ENCODE measurements at regions not wholly inside any gene's neighbourhood (a gene's known extent, or its start where the extent isn't known, plus 50 kb on each side); places are given as distances from the start of the nearest gene placed in this dataset.

DNA sequence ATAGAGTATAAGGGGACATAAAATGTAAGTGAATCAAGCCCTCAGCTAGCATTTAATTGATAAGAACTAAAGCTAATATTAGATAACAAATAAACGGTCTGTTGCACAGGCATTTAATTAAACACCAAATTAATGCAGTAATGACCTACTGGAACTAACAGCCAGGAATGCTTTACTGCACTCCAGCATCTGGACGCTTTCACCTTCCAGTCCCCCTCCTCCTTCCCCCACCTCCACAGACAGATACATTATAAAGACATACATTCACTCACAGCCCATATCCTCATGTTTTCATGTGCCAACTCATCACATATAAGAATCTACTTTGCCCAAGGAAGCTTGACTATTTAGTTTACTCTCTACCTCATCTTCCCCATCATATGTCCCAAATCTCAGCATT, 337.4 kb upstream of the PIK3C3 start:
- no peak for DNase-seq

DNA sequence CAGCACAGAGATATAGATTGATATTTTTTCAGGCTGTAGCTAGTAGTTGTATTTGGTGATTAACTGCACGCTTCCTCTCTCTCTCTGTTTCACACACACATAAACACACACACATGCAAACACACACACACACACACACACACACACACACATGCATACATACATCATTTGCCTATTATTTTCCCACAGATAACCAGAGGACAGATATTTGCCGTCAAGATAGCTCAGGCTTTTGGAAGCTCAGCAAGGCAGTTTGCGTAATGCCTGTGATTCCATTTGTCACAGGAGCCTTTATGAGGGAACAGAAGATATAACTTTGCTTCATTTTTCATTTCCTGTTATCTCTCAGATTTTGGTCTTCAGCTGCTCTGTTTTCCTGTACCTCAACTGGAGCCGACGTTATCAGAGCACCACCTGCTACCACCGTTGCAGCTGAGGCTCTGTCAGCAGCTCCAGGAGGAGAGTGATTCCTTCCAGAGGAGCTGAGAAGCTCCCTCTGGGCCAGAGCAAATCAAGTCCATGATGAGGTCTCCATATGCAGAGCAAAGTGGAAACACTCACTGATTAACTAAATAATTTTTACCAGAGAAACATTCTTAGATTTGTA, 341.9 kb upstream of the PIK3C3 start:
- DNase-seq = no peak

DNA sequence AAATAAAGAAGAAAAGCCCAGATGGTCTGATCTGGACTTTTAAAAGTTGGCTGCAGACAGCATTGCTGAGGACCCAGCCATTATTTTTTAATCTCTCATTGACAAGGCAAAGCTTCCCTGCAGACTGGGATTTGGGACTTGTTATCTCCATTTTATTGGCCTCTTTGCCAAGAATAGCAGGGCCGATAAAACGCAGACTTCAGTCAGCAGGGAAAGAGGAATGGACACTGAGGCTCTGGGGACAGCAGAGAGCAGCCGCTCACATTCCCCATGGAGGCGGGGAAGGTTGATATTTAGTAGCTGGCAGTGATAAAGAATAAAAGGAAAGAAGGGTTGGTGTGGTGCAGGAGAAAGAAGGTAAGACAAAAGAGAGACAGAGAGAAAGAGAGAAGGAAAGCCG, 350.1 kb upstream of the PIK3C3 start:
- no peak for DNase-seq

DNA sequence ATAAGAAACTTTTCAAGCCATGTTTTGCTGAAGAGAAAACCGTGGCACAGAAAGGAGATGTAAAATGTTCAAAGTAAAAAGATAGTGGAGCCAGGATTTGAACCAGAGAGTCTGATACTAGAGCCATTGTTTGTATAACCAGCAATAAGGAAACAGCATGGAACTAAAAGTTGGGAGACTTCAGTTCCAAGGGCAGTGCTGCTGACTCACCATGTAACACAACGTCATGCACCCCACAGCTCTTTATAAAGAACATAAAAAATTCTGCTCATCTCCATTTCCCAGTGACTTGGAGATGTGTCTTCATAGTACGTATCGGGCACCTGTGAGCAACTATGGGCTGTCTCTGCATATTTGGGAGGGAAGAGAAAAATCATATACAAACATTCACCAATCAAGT, 353.0 kb upstream of the PIK3C3 start:
- DNase-seq = no peak

GRCh38 chr18:41600693-41601391, 354.2 kb upstream of the PIK3C3 start:
- no peak for DNase-seq

- DNase-seq = no peak
Observed at GRCh38 chr18:41599466-41599865, 355.6 kb upstream of the PIK3C3 start.

GRCh38 chr18:41594582-41594981, 360.5 kb upstream of the PIK3C3 start:
- no peak for DNase-seq

DNA sequence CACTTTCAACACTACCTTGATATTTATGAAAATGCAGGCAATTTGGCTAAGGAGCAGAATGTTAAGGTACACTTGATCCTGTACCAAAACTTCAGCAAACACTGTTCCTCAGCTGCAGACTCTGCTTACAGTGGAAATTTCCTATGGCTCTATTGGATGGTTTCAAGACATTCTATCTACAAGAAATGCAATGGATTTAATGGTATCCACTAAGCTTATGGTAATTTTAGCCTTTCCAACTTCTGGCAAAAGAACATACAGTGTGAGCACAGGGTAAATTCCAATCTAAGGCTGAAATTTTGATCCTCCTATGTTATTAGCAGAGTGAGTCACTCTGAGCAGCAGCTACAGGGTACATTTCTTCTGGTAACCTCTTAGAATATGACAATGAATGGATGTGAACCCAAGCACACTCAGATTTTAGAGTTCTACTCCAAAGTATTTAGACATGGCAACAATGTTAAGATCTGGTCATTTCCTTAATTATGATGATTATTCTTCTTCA, 361.8 kb upstream of the PIK3C3 start:
- DNase-seq = no peak

GRCh38 chr18:41587976-41588375, 367.1 kb upstream of the PIK3C3 start:
- DNase-seq = no peak

GRCh38 chr18:41585512-41585911, 369.5 kb upstream of the PIK3C3 start:
- no peak for DNase-seq

- no peak for DNase-seq
Observed at GRCh38 chr18:41579185-41579584, 375.8 kb upstream of the PIK3C3 start.

DNA sequence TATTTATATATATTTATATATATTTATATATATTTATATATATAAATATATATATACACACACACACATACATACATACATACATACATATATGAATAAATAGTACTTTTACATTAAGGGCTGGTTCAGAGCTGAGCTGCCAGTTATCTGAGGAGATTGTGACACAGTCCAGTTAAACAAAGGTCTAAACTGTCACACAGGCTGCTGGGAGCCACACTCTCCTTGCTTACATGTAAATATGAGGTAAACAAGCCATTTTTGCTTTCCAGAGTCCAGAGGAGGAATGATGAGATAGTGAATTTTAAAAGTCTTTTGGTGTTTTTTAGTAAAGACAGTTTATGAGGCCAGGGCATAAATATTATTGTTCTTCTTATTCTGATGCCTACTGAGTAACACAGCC, 377.5 kb upstream of the PIK3C3 start:
- no peak for DNase-seq

- no peak for DNase-seq
Observed at GRCh38 chr18:41576643-41577042, 378.4 kb upstream of the PIK3C3 start.

- no peak for DNase-seq
Observed at GRCh38 chr18:41569867-41570266, 385.2 kb upstream of the PIK3C3 start.

- DNase-seq = no peak
Observed at GRCh38 chr18:41561961-41562360, 393.1 kb upstream of the PIK3C3 start.

DNA sequence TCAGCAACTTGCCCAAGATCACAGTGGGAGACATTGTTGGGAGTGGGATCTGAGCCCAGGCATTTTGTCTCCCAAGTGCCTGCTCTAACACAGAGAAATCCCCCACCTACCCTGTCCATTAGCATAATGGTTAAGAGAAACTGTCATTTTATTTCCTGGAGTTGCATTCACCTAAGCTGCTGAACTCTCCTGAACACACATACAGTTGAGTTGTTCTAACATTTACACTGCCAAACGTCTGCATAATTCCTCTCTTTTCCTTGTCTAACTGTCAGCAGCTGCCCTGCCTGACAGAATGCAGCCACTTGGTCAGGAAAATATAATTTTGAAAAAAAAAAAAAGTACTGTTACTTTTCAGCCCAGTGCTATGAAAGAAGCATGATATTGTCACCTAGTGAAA, 396.3 kb upstream of the PIK3C3 start:
- DNase-seq = no peak

DNA sequence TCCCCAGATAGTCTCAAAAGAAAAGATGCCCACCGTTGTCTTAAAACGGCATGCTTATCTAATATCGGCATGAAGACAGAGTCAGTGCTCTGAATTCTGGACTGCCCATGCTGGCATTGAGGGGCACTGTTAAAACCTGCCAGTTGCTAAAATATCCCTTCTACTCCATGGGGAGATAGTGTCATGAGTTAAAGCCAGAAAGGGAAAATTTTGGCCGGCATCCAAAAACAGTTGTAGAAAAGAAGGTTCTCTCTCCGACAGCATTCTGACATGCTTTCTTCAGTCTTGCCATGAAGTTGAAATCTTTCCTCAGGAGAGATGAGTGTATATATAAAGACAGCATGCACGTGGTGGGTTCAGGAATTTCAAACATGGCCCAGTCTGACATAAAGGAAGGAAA, 401.3 kb upstream of the PIK3C3 start:
- DNase-seq = no peak

DNA sequence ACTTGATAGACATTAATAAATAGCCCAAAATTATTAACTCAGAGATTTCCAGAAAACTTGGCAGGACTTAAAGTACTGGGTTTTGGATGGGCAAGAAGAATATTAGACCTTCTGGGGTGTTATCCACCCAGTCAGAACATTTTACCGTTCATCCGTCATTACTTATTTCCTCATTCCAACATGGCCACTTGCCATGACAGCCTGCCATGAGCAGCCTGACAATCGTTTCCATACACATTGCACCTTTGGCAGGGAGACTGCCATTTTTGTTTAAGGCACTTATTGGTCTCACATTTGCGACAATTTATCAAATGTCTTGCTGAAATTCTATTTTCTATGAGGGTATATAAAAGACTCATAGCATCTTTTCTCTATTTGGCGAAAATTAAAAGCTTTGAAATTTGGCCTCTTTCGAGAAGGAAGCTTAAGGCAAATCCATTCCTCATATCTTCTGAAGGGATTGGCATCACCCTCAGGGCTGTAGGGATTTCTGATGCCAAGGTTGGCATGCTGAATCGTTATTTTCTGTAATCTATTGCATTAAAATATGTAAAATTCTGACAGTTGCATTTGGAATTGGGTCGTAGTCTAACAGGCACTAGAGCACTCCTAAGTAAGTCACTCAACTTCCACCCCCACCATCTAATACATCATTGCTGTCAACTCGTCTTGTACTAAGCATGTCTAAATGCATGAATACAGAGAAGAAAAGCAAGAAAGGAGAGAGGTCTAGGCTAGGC, 406.3 kb upstream of the PIK3C3 start:
- no peak for DNase-seq

DNA sequence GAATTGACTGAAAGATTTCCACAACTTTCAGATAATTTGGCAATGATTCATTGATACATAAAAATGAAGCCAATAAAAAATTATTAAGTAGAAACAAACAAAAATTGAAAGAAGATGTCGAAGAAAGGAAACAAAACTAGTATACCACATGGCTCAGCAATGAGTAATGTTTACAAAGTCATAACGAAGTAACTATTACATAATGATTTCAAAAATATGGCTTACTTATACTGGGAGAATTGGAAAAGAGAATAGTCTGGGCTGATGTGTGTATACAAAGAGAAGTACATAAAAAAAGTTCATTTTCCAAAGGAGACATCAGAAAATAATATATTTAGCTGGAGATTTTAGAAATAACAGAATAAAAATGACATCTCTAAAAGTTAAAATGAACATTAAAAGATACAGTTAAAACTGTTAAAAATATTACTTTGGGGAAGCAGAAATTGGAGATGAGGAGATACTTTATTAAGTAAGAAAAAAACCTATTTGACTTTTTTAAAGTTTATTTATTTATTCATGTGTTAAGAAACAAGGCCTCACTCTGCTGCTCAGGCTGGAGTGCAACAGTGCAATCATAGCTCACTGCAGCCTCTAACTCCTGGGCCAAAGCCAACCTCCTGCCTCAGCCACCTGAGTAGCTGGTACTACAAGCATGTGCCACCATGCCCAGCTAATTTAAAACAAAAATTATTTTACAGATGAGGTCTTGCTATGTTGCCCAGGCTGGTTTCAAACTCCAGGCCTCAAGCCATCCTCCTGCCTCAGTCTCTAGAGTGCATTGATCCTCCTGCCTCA, 409.7 kb upstream of the PIK3C3 start:
- DNase-seq = no peak

DNA sequence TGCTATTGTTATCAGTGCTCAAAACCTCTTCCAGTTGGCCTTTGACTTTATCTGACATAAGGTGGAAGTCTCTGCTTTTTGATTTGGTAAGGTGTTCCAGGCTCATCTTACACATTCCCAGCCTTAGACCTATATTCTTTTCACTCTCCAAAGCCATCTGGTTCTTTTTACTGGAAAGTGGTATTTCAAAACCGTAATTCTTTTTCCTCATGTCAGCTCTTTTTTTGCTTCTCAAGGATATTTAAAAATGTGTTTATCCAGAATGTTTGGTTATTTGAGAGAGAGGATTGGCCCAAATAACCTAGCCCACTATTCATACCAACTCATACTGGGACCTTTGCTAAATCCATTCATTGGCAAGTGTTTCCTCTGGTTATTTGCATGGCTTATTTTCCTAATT, 411.2 kb upstream of the PIK3C3 start:
- no peak for DNase-seq

DNA sequence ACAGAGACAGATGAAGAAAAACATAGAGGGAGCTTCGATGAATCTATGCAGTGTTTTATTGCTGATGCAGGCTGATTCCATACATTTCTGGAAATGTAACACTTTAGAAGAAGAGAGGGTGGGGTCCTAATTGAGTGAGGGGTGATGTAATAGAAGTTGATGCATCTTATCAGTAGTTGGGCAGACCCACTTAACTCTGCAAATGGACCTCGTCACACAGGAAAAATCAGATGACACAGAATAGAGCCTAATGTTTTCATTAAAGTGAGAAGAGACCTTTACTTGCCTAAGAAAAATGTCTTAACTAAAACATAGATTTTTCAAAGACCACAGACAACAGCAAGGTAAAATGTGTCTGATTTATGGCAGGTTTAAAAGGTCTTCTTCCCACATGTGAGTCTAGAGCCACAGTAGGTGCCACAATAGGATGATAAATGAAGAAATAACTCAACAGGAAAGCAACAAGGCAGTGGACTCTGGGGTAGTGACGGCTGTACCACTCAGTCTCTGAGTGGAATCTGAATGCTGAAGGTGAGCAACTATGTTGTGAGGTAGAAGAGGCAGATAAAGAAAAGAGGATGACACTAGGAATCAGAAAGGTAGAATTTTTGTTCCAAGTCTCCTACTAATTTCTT, 414.7 kb upstream of the PIK3C3 start:
- DNase-seq = no peak

- DNase-seq = no peak
Observed at GRCh38 chr18:41538751-41539150, 416.3 kb upstream of the PIK3C3 start.

GRCh38 chr18:41537666-41538065, 417.4 kb upstream of the PIK3C3 start:
- DNase-seq = no peak
